Trophoblast cell (in vitro differentiated cells and primary cell): ENCODE measurements at regions not wholly inside any gene's neighbourhood (a gene's known extent, or its start where the extent isn't known, plus 50 kb on each side); places are given as distances from the start of the nearest gene placed in this dataset.
A peak's percentile ranks its signal among the peaks of the same experiment; 100 is the strongest.
"Not testable (repeated sequence)": the region's sequence is repeated elsewhere in the genome, so short reads cannot be mapped to it uniquely, and the experiment has no call there.

Experiments
- DNase-seq, 2 donors: peaks; one replicate each; pipeline ENCODE4 v3.0.0-alpha.2; 2016
- H2AFZ ChIP-seq: 2 replicates; pipeline ENCODE4 v1.6.1; 2013; ENCODE audit warnings: low read length, moderate library complexity, mild to moderate bottlenecking; ENCODE audit not compliant: insufficient read depth, poor library complexity
- H2AK5ac ChIP-seq: 2 replicates; pipeline ENCODE4 v1.6.1; 2013; ENCODE audit warnings: mild to moderate bottlenecking, low read length
- H2BK120ac ChIP-seq: 2 replicates; pipeline ENCODE4 v1.6.1; 2013; ENCODE audit warnings: low read length, mild to moderate bottlenecking, moderate library complexity; ENCODE audit not compliant: insufficient read depth, poor library complexity
- H2BK12ac ChIP-seq: 2 replicates; pipeline ENCODE4 v1.6.1; 2013; ENCODE audit warnings: mild to moderate bottlenecking, low read length, moderate library complexity
- H2BK5ac ChIP-seq: 2 replicates; pipeline ENCODE4 v1.6.1; 2013; ENCODE audit warnings: low read length, low read depth, moderate library complexity, mild to moderate bottlenecking; ENCODE audit not compliant: poor library complexity
- H3K14ac ChIP-seq: 2 replicates; pipeline ENCODE4 v1.6.1; 2013; ENCODE audit warnings: mild to moderate bottlenecking, low read length
- H3K18ac ChIP-seq: 2 replicates; pipeline ENCODE4 v1.6.1; 2013; ENCODE audit warnings: mild to moderate bottlenecking, low read length
- H3K23ac ChIP-seq: 2 replicates; pipeline ENCODE4 v1.6.1; 2013; ENCODE audit warnings: low read length
- H3K27ac ChIP-seq: 2 replicates; pipeline ENCODE4 v1.5.1; 2013; ENCODE audit warnings: low read depth, mild to moderate bottlenecking, inconsistent platforms, low read length, moderate library complexity
- H3K27me3 ChIP-seq: 2 replicates; pipeline ENCODE4 v1.6.1; 2013; ENCODE audit warnings: inconsistent platforms, mild to moderate bottlenecking, low read length, moderate library complexity; ENCODE audit not compliant: insufficient read depth
- H3K36me3 ChIP-seq, 2 experiments: 1 replicate in 1 of 2; 2 replicates in 1 of 2; pipeline ENCODE4 v1.6.1; 2013; ENCODE audit warnings: low read length in 2 of 2, mild to moderate bottlenecking in 2 of 2, moderate library complexity in 1 of 2; ENCODE audit not compliant: insufficient read depth in 2 of 2, control insufficient read depth in 1 of 2
- H3K4ac ChIP-seq: 2 replicates; pipeline ENCODE4 v1.6.1; 2013; ENCODE audit warnings: low read depth, mild to moderate bottlenecking, low read length, moderate library complexity
- H3K4me1 ChIP-seq, 2 experiments: 1 replicate in 1 of 2; 2 replicates in 1 of 2; pipeline ENCODE4 v1.6.1; 2013; ENCODE audit warnings: low read length in 2 of 2, mild to moderate bottlenecking in 2 of 2, moderate library complexity in 1 of 2; ENCODE audit not compliant: insufficient read depth in 2 of 2, control insufficient read depth in 1 of 2
- H3K4me2 ChIP-seq: 2 replicates; pipeline ENCODE4 v1.6.1; 2013; ENCODE audit warnings: inconsistent platforms, mild to moderate bottlenecking, low read length, moderate library complexity
- H3K4me3 ChIP-seq: 2 replicates; pipeline ENCODE4 v1.5.1; 2013; ENCODE audit warnings: mild to moderate bottlenecking, low read depth, low read length, inconsistent platforms
- H3K79me1 ChIP-seq: one replicate; pipeline ENCODE4 v1.6.1; 2013; ENCODE audit warnings: low read length
- H3K79me2 ChIP-seq: 2 replicates; pipeline ENCODE4 v1.6.1; 2013; ENCODE audit warnings: low read length, mild to moderate bottlenecking; ENCODE audit not compliant: control insufficient read depth, insufficient read depth, poor library complexity
- H3K9ac ChIP-seq: 2 replicates; pipeline ENCODE4 v1.6.1; 2013; ENCODE audit warnings: mild to moderate bottlenecking, low read length
- H3K9me3 ChIP-seq: 2 replicates; pipeline ENCODE4 v1.6.1; 2013; ENCODE audit warnings: low read depth, mild to moderate bottlenecking, control low read depth, inconsistent platforms, low read length; ENCODE audit not compliant: insufficient read depth
- H4K12ac ChIP-seq: 2 replicates; pipeline ENCODE4 v1.6.1; 2013; ENCODE audit warnings: low read depth, mild to moderate bottlenecking, low read length, moderate library complexity
- H4K8ac ChIP-seq: 2 replicates; pipeline ENCODE4 v1.6.1; 2013; ENCODE audit warnings: low read depth, mild to moderate bottlenecking, low read length, moderate library complexity
- H4K91ac ChIP-seq: one replicate; pipeline ENCODE4 v1.6.1; 2013; ENCODE audit warnings: low read depth, mild to moderate bottlenecking, low read length, moderate library complexity
- WGBS: extraction: QIAGEN DNeasy Blood & Tissue Kit; methylation state at CpG from one replicate; pipeline ENCODE4 v1.1.7; 2013; ENCODE audit warnings: missing lambda C conversion rate; ENCODE audit not compliant: insufficient read length, insufficient coverage; ENCODE audit errors: extremely low coverage; 5-methylcytosine and 5-hydroxymethylcytosine counted together

DNA sequence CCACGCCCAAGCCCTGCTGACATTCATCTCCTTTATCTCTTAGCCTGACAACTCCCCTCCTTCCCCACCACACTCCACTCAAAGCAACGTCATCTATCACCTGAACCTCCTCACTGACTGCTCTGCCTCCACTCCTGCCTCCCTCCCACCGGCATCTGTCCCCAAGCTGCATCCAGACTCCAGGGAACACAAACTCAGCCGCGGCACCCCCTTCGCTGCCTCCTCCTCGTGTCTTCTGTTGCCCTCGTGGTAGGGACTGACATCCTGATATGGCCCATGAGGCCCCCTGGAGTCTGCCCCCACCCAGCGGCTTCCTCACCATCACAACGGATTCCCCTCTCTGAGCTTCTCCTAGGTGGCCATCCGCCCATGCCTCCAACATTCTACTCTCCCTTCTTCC lies 101.0 kb upstream of the TAS2R1 start:
- no peak overlapping the region for H2BK12ac ChIP-seq
- H3K4me3 ChIP-seq: no peak overlapping the region
- no peak overlapping the region for H3K14ac ChIP-seq
- no peak overlapping the region for H4K8ac ChIP-seq
- H2AFZ ChIP-seq: no peak overlapping the region
- H3K4ac ChIP-seq: no peak overlapping the region
- H3K36me3 ChIP-seq: no peaks in the 10 kb centered on the region
- H3K79me2 ChIP-seq: no peaks in the 10 kb centered on the region
- H4K91ac ChIP-seq: no peak overlapping the region
- WGBS: no CpG with 5 or more reads among the region's 11 CpGs
- H3K4me1 ChIP-seq: no peaks in the 10 kb centered on the region
- no peak overlapping the region for H4K12ac ChIP-seq
- no peaks in the 10 kb centered on the region for H3K27me3 ChIP-seq
- DNase-seq: no peak
- no peak overlapping the region for H2BK120ac ChIP-seq
- no peak overlapping the region for H3K23ac ChIP-seq
- no peak overlapping the region for H2AK5ac ChIP-seq
- H3K18ac ChIP-seq: no peak overlapping the region
- H3K9ac ChIP-seq: no peak overlapping the region
- no peak overlapping the region for H2BK5ac ChIP-seq
- H3K9me3 ChIP-seq: peaks cover 1% of the 10 kb centered on the region
- no peak overlapping the region for H3K27ac ChIP-seq
- no peak overlapping the region for H3K4me2 ChIP-seq
- no peaks in the 10 kb centered on the region for H3K79me1 ChIP-seq

DNA sequence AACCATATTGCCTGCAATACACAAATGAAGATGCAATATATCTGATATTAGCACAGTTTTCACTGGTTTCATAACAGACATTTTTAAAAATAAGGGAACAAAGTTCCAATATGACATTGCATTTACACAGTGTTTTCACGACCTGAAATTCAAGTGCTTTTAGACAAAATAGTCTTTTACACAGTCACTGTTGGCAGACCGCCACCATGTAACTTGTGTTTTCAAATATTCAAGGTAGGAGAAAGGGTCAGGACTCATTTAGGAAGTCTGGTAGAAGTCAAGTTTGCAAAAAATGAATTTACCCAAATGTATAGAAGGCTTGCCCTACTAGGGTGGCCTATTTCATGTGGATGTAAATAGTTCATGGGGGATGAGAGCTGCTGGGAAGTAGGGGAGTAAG lies 98.1 kb upstream of the TAS2R1 start:
- no peaks in the 10 kb centered on the region for H3K27me3 ChIP-seq
- H3K4me1 ChIP-seq: no peaks in the 10 kb centered on the region
- H2BK12ac ChIP-seq: no peak overlapping the region
- H3K36me3 ChIP-seq: no peaks in the 10 kb centered on the region
- H2BK5ac ChIP-seq: no peak overlapping the region
- H3K27ac ChIP-seq: no peak overlapping the region
- no peak overlapping the region for H4K91ac ChIP-seq
- H3K79me1 ChIP-seq: no peaks in the 10 kb centered on the region
- DNase-seq: no peak
- WGBS: no CpG with 5 or more reads among the region's 2 CpGs
- no peak overlapping the region for H2AFZ ChIP-seq
- H4K12ac ChIP-seq: no peak overlapping the region
- no peak overlapping the region for H3K18ac ChIP-seq
- H3K9ac ChIP-seq: no peak overlapping the region
- H2BK120ac ChIP-seq: no peak overlapping the region
- no peak overlapping the region for H3K4me2 ChIP-seq
- H3K9me3 ChIP-seq: peaks cover 1% of the 10 kb centered on the region
- no peak overlapping the region for H3K14ac ChIP-seq
- H4K8ac ChIP-seq: no peak overlapping the region
- no peak overlapping the region for H3K4ac ChIP-seq
- H3K23ac ChIP-seq: no peak overlapping the region
- H3K4me3 ChIP-seq: no peak overlapping the region
- no peak overlapping the region for H2AK5ac ChIP-seq
- H3K79me2 ChIP-seq: no peaks in the 10 kb centered on the region

DNA sequence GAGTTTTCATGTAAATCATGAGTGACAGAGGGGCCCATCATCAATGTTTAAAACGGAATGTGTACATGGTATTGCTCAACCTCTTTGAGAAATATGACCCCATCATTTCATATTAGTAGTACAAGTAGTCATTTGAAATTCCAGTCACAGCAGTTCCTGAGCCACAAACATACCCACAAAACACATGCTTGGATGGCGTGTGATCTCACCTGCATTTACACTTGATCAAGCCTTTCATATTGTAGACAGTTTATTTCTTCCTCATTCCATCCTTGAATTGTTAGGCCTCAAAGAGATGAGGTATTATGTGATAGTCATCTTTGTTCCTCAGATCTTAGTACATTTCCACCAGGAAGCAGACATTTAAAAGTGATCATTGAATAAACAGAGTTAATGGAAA lies 96.8 kb upstream of the TAS2R1 start:
- Histone ChIP-seq H4K91ac (no peak overlapping the region), H3K4ac (no peak overlapping the region), H2BK120ac (no peak overlapping the region), H2AFZ (no peak overlapping the region), H4K12ac (no peak overlapping the region), H3K27ac (no peak overlapping the region), H3K23ac (no peak overlapping the region), H3K79me2 (no peaks in the 10 kb centered on the region), H2BK12ac (no peak overlapping the region), H3K4me2 (no peak overlapping the region), H4K8ac (no peak overlapping the region), H3K9me3 (peaks cover 1% of the 10 kb centered on the region), H3K4me1 (no peaks in the 10 kb centered on the region), H3K14ac (no peak overlapping the region), H3K36me3 (no peaks in the 10 kb centered on the region), H3K9ac (no peak overlapping the region), H3K4me3 (no peak overlapping the region), H2BK5ac (no peak overlapping the region), H3K79me1 (no peaks in the 10 kb centered on the region), H3K27me3 (no peaks in the 10 kb centered on the region), H3K18ac (no peak overlapping the region), H2AK5ac (no peak overlapping the region)
- no peak for DNase-seq
- no CpG with 5 or more reads among the region's 2 CpGs for WGBS

DNA sequence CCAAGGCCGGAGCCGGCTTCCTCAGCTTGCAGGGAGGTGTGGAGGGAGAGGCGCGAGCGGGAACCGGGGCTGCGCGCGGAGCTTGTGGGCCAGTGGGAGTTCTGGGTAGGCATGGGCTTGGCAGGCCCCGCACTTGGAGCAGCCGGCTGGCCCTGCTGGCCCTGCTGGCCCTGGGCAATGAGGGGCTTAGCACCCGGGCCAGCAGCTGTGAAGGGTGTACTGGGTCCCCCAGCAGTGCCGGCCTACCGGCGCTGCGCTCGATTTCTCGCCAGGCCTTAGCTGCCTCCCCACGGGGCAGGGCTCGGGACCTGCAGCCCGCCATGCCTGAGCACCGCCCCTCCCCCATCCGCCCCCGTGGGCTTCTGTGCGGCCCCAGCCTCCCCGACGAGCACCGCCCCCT lies 95.1 kb upstream of the TAS2R1 start:
- not testable (repeated sequence) for H3K14ac ChIP-seq, H4K8ac ChIP-seq, H4K12ac ChIP-seq, H3K9ac ChIP-seq, H2AK5ac ChIP-seq, H4K91ac ChIP-seq, H3K4ac ChIP-seq, H3K18ac ChIP-seq, H2BK5ac ChIP-seq, H3K9me3 ChIP-seq, H3K36me3 ChIP-seq, H2AFZ ChIP-seq, H3K27me3 ChIP-seq, H3K79me1 ChIP-seq, H2BK120ac ChIP-seq, DNase-seq, H3K79me2 ChIP-seq, H2BK12ac ChIP-seq, H3K27ac ChIP-seq, H3K23ac ChIP-seq, H3K4me1 ChIP-seq, H3K4me2 ChIP-seq
- WGBS: no CpG with 5 or more reads among the region's 28 CpGs
- peak overlapping the region; percentile 26 for H3K4me3 ChIP-seq
